PC-3 (cell line): ENCODE measurements at regions not wholly inside any gene's neighbourhood (a gene's known extent, or its start where the extent isn't known, plus 50 kb on each side); places are given as distances from the start of the nearest gene placed in this dataset.

Experiments used
- ATAC-seq: fragments of 200-7000 bp; cut with Tn5 transposase; 2 replicates; pipeline ENCODE4 v1.9.1; 2020; ENCODE audit warnings: mild to moderate bottlenecking, moderate library complexity
- BruUV-seq: library from RNA; stranded (reverse); fragments of 400-500 nt; replicated peaks from 2 replicates; lab custom pipeline; 2021; lab: Mats Ljungman, UMichigan
- CTCF ChIA-PET: fragments of 300-600 bp; sonication (Branson Sonifier 250); formaldehyde crosslinking; loops from one replicate; lab custom pipeline; 2022; ENCODE audit warnings: antibody characterized with exemption; lab: Charles Lee
- POLR2A ChIA-PET: fragments of 300-600 bp; sonication (Branson Sonifier 250); formaldehyde crosslinking; loops from one replicate; lab custom pipeline; 2022; ENCODE audit warnings: antibody characterized with exemption; ENCODE audit not compliant: unreplicated experiment; lab: Charles Lee
- DNase-seq: peaks from one replicate; pipeline ENCODE4 v3.0.0-alpha.2; 2015
- H2AFZ ChIP-seq: fragments of 300-600 bp; sonication (generic); 2 replicates; pipeline ENCODE4 v1.6.0; 2016; ENCODE audit warnings: antibody characterized with exemption, low read length
- H3F3A ChIP-seq: fragments of 300-600 bp; sonication (generic); one replicate; pipeline ENCODE4 v1.6.0; 2017; ENCODE audit warnings: antibody characterized with exemption, low read length, control low read depth, mild to moderate bottlenecking; ENCODE audit not compliant: unreplicated experiment
- H3K27ac ChIP-seq: fragments of 300-600 bp; sonication (generic); 2 replicates; pipeline ENCODE4 v1.5.1; 2016; ENCODE audit warnings: mild to moderate bottlenecking, low read length
- H3K27me3 ChIP-seq: fragments of 300-600 bp; sonication (generic); 2 replicates; pipeline ENCODE4 v1.6.1; 2016; ENCODE audit warnings: low read length, mixed read lengths
- H3K36me3 ChIP-seq: fragments of 300-600 bp; sonication (generic); 2 replicates; pipeline ENCODE4 v1.6.1; 2016; ENCODE audit warnings: low read depth, mixed run types, low read length, mixed read lengths
- H3K4me1 ChIP-seq: fragments of 300-600 bp; sonication (generic); 2 replicates; pipeline ENCODE4 v1.5.1; 2016; ENCODE audit warnings: low read length; ENCODE audit not compliant: insufficient read depth
- H3K4me2 ChIP-seq: fragments of 300-600 bp; sonication (generic); 2 replicates; pipeline ENCODE4 v1.6.0; 2016; ENCODE audit warnings: low read length
- H3K4me3 ChIP-seq: fragments of 300-600 bp; sonication (generic); 2 replicates; pipeline ENCODE4 v1.5.1; 2016; ENCODE audit warnings: mild to moderate bottlenecking, low read length, mixed read lengths
- H3K79me2 ChIP-seq: fragments of 300-600 bp; sonication (generic); 2 replicates; pipeline ENCODE4 v1.6.1; 2017; ENCODE audit warnings: low read length, mixed read lengths
- H3K9ac ChIP-seq: fragments of 300-600 bp; sonication (generic); 2 replicates; pipeline ENCODE4 v1.6.0; 2016; ENCODE audit warnings: mild to moderate bottlenecking, low read length
- H3K9me2 ChIP-seq: fragments of 300-600 bp; sonication (generic); replicated peaks from 2 replicates; pipeline ENCODE4 v1.6.1; 2016; ENCODE audit warnings: mixed run types, low read length, mixed read lengths
- H3K9me3 ChIP-seq: fragments of 300-600 bp; sonication (generic); 2 replicates; pipeline ENCODE4 v1.6.1; 2016; ENCODE audit warnings: low read length, mixed read lengths
- H4K20me1 ChIP-seq: fragments of 300-600 bp; sonication (generic); 2 replicates; pipeline ENCODE4 v1.6.1; 2016; ENCODE audit warnings: low read length, mixed read lengths
- EZH2 ChIP-seq: fragments of 300-600 bp; sonication (generic); IDR thresholded peaks from one replicate; pipeline ENCODE4 v1.6.1; 2017; ENCODE audit warnings: antibody characterized with exemption, mild to moderate bottlenecking, low read length; ENCODE audit not compliant: unreplicated experiment
- EZH2phosphoT487 ChIP-seq: fragments of 300-600 bp; sonication (generic); IDR thresholded peaks from 2 replicates; pipeline ENCODE4 v1.6.1; 2018; ENCODE audit warnings: mild to moderate bottlenecking, antibody characterized with exemption, low read length, borderline replicate concordance
- intact Hi-C: fragments of 100-400 bp; cut with micrococcal nuclease; formaldehyde crosslinking; loops from 2 replicates; pipeline ENCODE4 v1.9.0; 2023
- TF ChIP-seq, protein P1 (sequence below): fragments of 300-600 bp; sonication (generic); conservative IDR thresholded peaks from 2 replicates; pipeline ENCODE4 v1.5.1; 2017; ENCODE audit warnings: antibody characterized with exemption, low read depth, mild to moderate bottlenecking, low read length

- H4K20me1 ChIP-seq, result no peaks in the 10 kb centered on the region
- ChIA-PET CTCF (interaction anchor here (0.5 kb wide), 1 partner anchor 28 kb away, joined by 3 read pairs; no protein-coding TSS in a partner anchor), POLR2A (no interaction called here)
- no peak for TF ChIP-seq EZH2phosphoT487
- TF ChIP-seq, protein P1, sequence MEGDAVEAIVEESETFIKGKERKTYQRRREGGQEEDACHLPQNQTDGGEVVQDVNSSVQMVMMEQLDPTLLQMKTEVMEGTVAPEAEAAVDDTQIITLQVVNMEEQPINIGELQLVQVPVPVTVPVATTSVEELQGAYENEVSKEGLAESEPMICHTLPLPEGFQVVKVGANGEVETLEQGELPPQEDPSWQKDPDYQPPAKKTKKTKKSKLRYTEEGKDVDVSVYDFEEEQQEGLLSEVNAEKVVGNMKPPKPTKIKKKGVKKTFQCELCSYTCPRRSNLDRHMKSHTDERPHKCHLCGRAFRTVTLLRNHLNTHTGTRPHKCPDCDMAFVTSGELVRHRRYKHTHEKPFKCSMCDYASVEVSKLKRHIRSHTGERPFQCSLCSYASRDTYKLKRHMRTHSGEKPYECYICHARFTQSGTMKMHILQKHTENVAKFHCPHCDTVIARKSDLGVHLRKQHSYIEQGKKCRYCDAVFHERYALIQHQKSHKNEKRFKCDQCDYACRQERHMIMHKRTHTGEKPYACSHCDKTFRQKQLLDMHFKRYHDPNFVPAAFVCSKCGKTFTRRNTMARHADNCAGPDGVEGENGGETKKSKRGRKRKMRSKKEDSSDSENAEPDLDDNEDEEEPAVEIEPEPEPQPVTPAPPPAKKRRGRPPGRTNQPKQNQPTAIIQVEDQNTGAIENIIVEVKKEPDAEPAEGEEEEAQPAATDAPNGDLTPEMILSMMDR, result no peak
- no peaks in the 10 kb centered on the region for H3K4me1 ChIP-seq
- no TSS peak for BruUV-seq
- H3K9me2 ChIP-seq, result no peaks in the 10 kb centered on the region
- no peaks in the 10 kb centered on the region for H3K79me2 ChIP-seq
- no peaks in the 10 kb centered on the region for H3K27me3 ChIP-seq
- no peak for ATAC-seq
- H2AFZ ChIP-seq, result no peak overlapping the region
- no peak for DNase-seq
- intact Hi-C loops, result no loop called here
- no peak overlapping the region for H3K27ac ChIP-seq
- H3K9ac ChIP-seq, result no peak overlapping the region
- no peaks in the 10 kb centered on the region for H3K9me3 ChIP-seq
- no peaks in the 10 kb centered on the region for H3K36me3 ChIP-seq
- no peak overlapping the region for H3K4me3 ChIP-seq
- no peaks in the 10 kb centered on the region for H3F3A ChIP-seq
- H3K4me2 ChIP-seq, result no peak overlapping the region
Observed at GRCh38 chr4:154998773-154999172, 209.7 kb upstream of the NPY2R start.

GRCh38 chr4:154999950-155000578 is 208.4 kb upstream of the NPY2R start:
- Histone ChIP-seq H3K9me2 (no peaks in the 10 kb centered on the region), H3K27ac (no peak overlapping the region), H3K4me2 (no peak overlapping the region), H4K20me1 (no peaks in the 10 kb centered on the region), H3F3A (no peaks in the 10 kb centered on the region), H2AFZ (no peak overlapping the region), H3K27me3 (no peaks in the 10 kb centered on the region), H3K4me1 (no peaks in the 10 kb centered on the region), H3K36me3 (no peaks in the 10 kb centered on the region), H3K4me3 (no peak overlapping the region), H3K79me2 (no peaks in the 10 kb centered on the region), H3K9me3 (no peaks in the 10 kb centered on the region), H3K9ac (no peak overlapping the region)
- ATAC-seq (no peak), DNase-seq (no peak)
- ChIA-PET CTCF (no interaction called here), POLR2A (no interaction called here)
- BruUV-seq, result no TSS peak
- TF ChIP-seq EZH2phosphoT487 (no peak), EZH2 (no peak)
- TF ChIP-seq, protein P1, result no peak
- intact Hi-C loops, result no loop called here

- ChIA-PET CTCF (no interaction called here), POLR2A (no interaction called here)
- ATAC-seq, result no peak
- Histone ChIP-seq H3K4me1 (no peaks in the 10 kb centered on the region; the same call in 1 of the 2 replicates), H3K9me3 (no peaks in the 10 kb centered on the region), H3K9me2 (no peaks in the 10 kb centered on the region), H4K20me1 (no peaks in the 10 kb centered on the region), H3K79me2 (no peaks in the 10 kb centered on the region), H3K9ac (no peak overlapping the region), H3K36me3 (no peaks in the 10 kb centered on the region), H3F3A (no peaks in the 10 kb centered on the region), H3K4me2 (no peak overlapping the region), H3K27me3 (no peaks in the 10 kb centered on the region), H3K4me3 (no peak overlapping the region), H3K27ac (no peak overlapping the region), H2AFZ (no peak overlapping the region)
- BruUV-seq, result no TSS peak
- TF ChIP-seq, protein P1, result no peak
- TF ChIP-seq EZH2phosphoT487, result no peak
- TF ChIP-seq EZH2, result no peak
- DNase-seq, result no peak
- intact Hi-C loops, result no loop called here
Observed at GRCh38 chr4:155001251-155001650, 207.2 kb upstream of the NPY2R start.
